HEK293 (cell line): ENCODE measurements at regions not wholly inside any gene's neighbourhood (a gene's known extent, or its start where the extent isn't known, plus 50 kb on each side); places are given as distances from the start of the nearest gene placed in this dataset.

Source experiments
- CTCF ChIA-PET: fragments of 350-600 bp; formaldehyde crosslinking; extraction: SDS; loops from one replicate; lab custom pipeline; 2021; ENCODE audit warnings: antibody characterized with exemption; lab: Yijun Ruan, JAX
- POLR2A ChIA-PET: fragments of 300-600 bp; formaldehyde crosslinking; extraction: SDS; loops from one replicate; lab custom pipeline; 2020; ENCODE audit warnings: antibody characterized with exemption, inconsistent platforms; lab: Yijun Ruan, JAX
- H3K27ac ChIP-seq: fragments of 200-500 bp; sonication (Bioruptor generic); 2 replicates; pipeline ENCODE4 v1.5.1; 2014; ENCODE audit warnings: low read depth, low read length, control low read depth, inconsistent platforms; ENCODE audit errors: extremely low read depth
- H3K36me3 ChIP-seq, 2 experiments: fragments of 200-500 bp in 1 of 2; sonication (Bioruptor generic) in 1 of 2; 1 replicate in 1 of 2; 2 replicates in 1 of 2; pipeline ENCODE4 v1.5.1; 2014 to 2017; ENCODE audit warnings: inconsistent platforms in 2 of 2, low read length in 2 of 2; ENCODE audit not compliant: control insufficient read depth in 2 of 2, insufficient read depth in 1 of 2
- H3K4me1 ChIP-seq: fragments of 200-500 bp; sonication (Bioruptor generic); 2 replicates; pipeline ENCODE4 v1.5.1; 2014; ENCODE audit warnings: mild to moderate bottlenecking, low read length, inconsistent platforms; ENCODE audit not compliant: control insufficient read depth, insufficient read depth
- H3K4me3 ChIP-seq: 2 replicates; pipeline ENCODE4 v1.5.1; 2011; ENCODE audit warnings: low read depth, mild to moderate bottlenecking, control low read depth, low read length, moderate library complexity
- H3K9me3 ChIP-seq: fragments of 200-500 bp; sonication (Bioruptor generic); 2 replicates; pipeline ENCODE4 v1.5.1; 2014; ENCODE audit warnings: low read depth, low read length, inconsistent platforms; ENCODE audit not compliant: control insufficient read depth, insufficient read depth
- GLI4 ChIP-seq: fragments of 450-650 bp; formaldehyde crosslinking; IDR thresholded peaks from 2 replicates; pipeline ENCODE4 v1.5.1; 2016; ENCODE audit warnings: missing biosample characterization, missing genetic modification characterization
- HIC1 ChIP-seq: fragments of 450-650 bp; formaldehyde crosslinking; IDR thresholded peaks from 2 replicates; pipeline ENCODE4 v1.5.1; 2016; ENCODE audit warnings: missing biosample characterization, missing genetic modification characterization
- HOXA7 ChIP-seq: sonication (generic); formaldehyde crosslinking; IDR thresholded peaks from 2 replicates; pipeline ENCODE4 v1.8.1; 2022; ENCODE audit warnings: missing genetic modification reagents, borderline replicate concordance
- KLF1 ChIP-seq: fragments of 450-650 bp; formaldehyde crosslinking; IDR thresholded peaks from 2 replicates; pipeline ENCODE4 v1.5.1; 2016; ENCODE audit warnings: missing biosample characterization, missing genetic modification characterization
- SCRT1 ChIP-seq: fragments of 450-650 bp; formaldehyde crosslinking; IDR thresholded peaks from 2 replicates; pipeline ENCODE4 v1.5.1; 2016; ENCODE audit warnings: missing biosample characterization, missing genetic modification characterization, borderline replicate concordance
- SETDB1 ChIP-seq: IDR thresholded peaks from one replicate; pipeline ENCODE4 v1.6.1; 2017; ENCODE audit warnings: mild to moderate bottlenecking, low read length, moderate library complexity, mixed read lengths; ENCODE audit not compliant: insufficient read length
- TCF7L2 ChIP-seq: IDR thresholded peaks from 2 replicates; pipeline ENCODE4 v1.6.1; 2011; ENCODE audit warnings: low read depth, mild to moderate bottlenecking, inconsistent platforms, low read length, moderate library complexity, borderline replicate concordance
- YY2 ChIP-seq: fragments of 450-650 bp; formaldehyde crosslinking; IDR thresholded peaks from 2 replicates; pipeline ENCODE4 v1.5.1; 2016; ENCODE audit warnings: missing biosample characterization, missing genetic modification characterization
- ZNF324 ChIP-seq: fragments of 450-650 bp; formaldehyde crosslinking; IDR thresholded peaks from 2 replicates; pipeline ENCODE4 v1.5.1; 2016; ENCODE audit warnings: missing biosample characterization, missing genetic modification characterization
- ZNF398 ChIP-seq: fragments of 450-650 bp; formaldehyde crosslinking; IDR thresholded peaks from 2 replicates; pipeline ENCODE4 v1.5.1; 2017; ENCODE audit warnings: missing biosample characterization, missing genetic modification characterization
- ZNF560 ChIP-seq: fragments of 450-650 bp; formaldehyde crosslinking; IDR thresholded peaks from 2 replicates; pipeline ENCODE4 v1.5.1; 2017; ENCODE audit warnings: missing biosample characterization, missing genetic modification characterization, borderline replicate concordance
- ZNF624 ChIP-seq: fragments of 450-650 bp; formaldehyde crosslinking; IDR thresholded peaks from 2 replicates; pipeline ENCODE4 v1.5.1; 2017; ENCODE audit warnings: missing biosample characterization, missing genetic modification characterization
- ZNF626 ChIP-seq: fragments of 450-650 bp; sonication (Bioruptor Pico); formaldehyde crosslinking; IDR thresholded peaks from 2 replicates; pipeline ENCODE4 v1.5.1; 2018; ENCODE audit warnings: missing biosample characterization, missing genetic modification characterization, inconsistent platforms
- ZNF776 ChIP-seq: fragments of 450-650 bp; formaldehyde crosslinking; IDR thresholded peaks from 2 replicates; pipeline ENCODE4 v1.5.0; 2017; ENCODE audit warnings: missing biosample characterization, missing genetic modification characterization, borderline replicate concordance
- ZNF843 ChIP-seq: fragments of 450-650 bp; formaldehyde crosslinking; IDR thresholded peaks from 2 replicates; pipeline ENCODE4 v1.5.1; 2016; ENCODE audit warnings: missing biosample characterization, missing genetic modification characterization

- ChIA-PET POLR2A (no interaction called here), CTCF (interaction anchor here (0.6 to 1.4 kb wide), 3 partner anchors 10 to 750 kb away, joined by 3 to 4 read pairs (median 3); no protein-coding TSS in a partner anchor)
- H3K4me1 ChIP-seq, result no peaks in the 10 kb centered on the region
- H3K4me3 ChIP-seq, result no peak overlapping the region
- TF ChIP-seq SCRT1 (tag by site-specific recombination) (no peak), TCF7L2 (no peak), KLF1 (tag by site-specific recombination) (no peak), ZNF324 (tag by site-specific recombination) (no peak)
- no peak overlapping the region for H3K27ac ChIP-seq
- no peaks in the 10 kb centered on the region for H3K9me3 ChIP-seq
- H3K36me3 ChIP-seq, result no peaks in the 10 kb centered on the region
Observed at GRCh38 chr6:113161018-113161315, 696.2 kb upstream of the MARCKS start.

- Histone ChIP-seq H3K4me1 (no peaks in the 10 kb centered on the region), H3K9me3 (no peaks in the 10 kb centered on the region), H3K36me3 (no peaks in the 10 kb centered on the region), H3K4me3 (no peak overlapping the region), H3K27ac (no peak overlapping the region)
- ChIA-PET CTCF (no interaction called here), POLR2A (no interaction called here)
- TF ChIP-seq YY2, result no peak
- no peak for TF ChIP-seq HIC1 (tag by site-specific recombination)
- no peak for TF ChIP-seq HOXA7
- no peak for TF ChIP-seq ZNF560 (tag by site-specific recombination)
Observed at GRCh38 chr6:113162739-113163138, 694.4 kb upstream of the MARCKS start.

GRCh38 chr6:113168057-113168456 lies 689.1 kb upstream of the MARCKS start:
- peaks cover 5% of the 10 kb centered on the region; the same call in 1 of the 2 replicates for H3K4me1 ChIP-seq
- ChIA-PET CTCF (no interaction called here), POLR2A (no interaction called here)
- H3K36me3 ChIP-seq, result no peaks in the 10 kb centered on the region
- no peak overlapping the region for H3K27ac ChIP-seq
- no peaks in the 10 kb centered on the region for H3K9me3 ChIP-seq
- no peak for TF ChIP-seq ZNF626 (tag by site-specific recombination)
- no peak overlapping the region for H3K4me3 ChIP-seq

GRCh38 chr6:113169484-113169883 lies 687.7 kb upstream of the MARCKS start:
- no peaks in the 10 kb centered on the region for H3K9me3 ChIP-seq
- H3K4me3 ChIP-seq, result no peak overlapping the region
- no peaks in the 10 kb centered on the region for H3K36me3 ChIP-seq
- ChIA-PET CTCF (interaction anchor here (0.7 kb wide), 1 partner anchor 9 kb away, joined by 3 read pairs; no protein-coding TSS in a partner anchor), POLR2A (no interaction called here)
- no peak overlapping the region for H3K27ac ChIP-seq
- H3K4me1 ChIP-seq, result peaks cover 5% of the 10 kb centered on the region; the same call in 1 of the 2 replicates
- TF ChIP-seq ZNF843 (tag by site-specific recombination), result no peak
- TF ChIP-seq ZNF398 (tag by site-specific recombination), result 0 out of 2 replicates have a peak, but pooled peaks have one; percentile 9

GRCh38 chr6:113170454-113170853 lies 686.7 kb upstream of the MARCKS start:
- H3K27ac ChIP-seq, result no peak overlapping the region
- ChIA-PET POLR2A (no interaction called here), CTCF (interaction anchor here (0.6 to 1.0 kb wide), 2 partner anchors 19 to 123 kb away, joined by 3 to 4 read pairs; no protein-coding TSS in a partner anchor)
- no peaks in the 10 kb centered on the region for H3K9me3 ChIP-seq
- H3K4me3 ChIP-seq, result no peak overlapping the region
- peaks cover 5% of the 10 kb centered on the region; the same call in 1 of the 2 replicates for H3K4me1 ChIP-seq
- TF ChIP-seq ZNF624 (tag by site-specific recombination) (no peak), SETDB1 (peak; percentile 56), ZNF776 (tag by site-specific recombination) (peak; percentile 89), GLI4 (tag by site-specific recombination) (no peak)
- no peaks in the 10 kb centered on the region for H3K36me3 ChIP-seq
